Epithelial cell of proximal tubule (primary cell): ENCODE measurements at regions not wholly inside any gene's neighbourhood (a gene's known extent, or its start where the extent isn't known, plus 50 kb on each side); places are given as distances from the start of the nearest gene placed in this dataset.

Source experiments
- DNase-seq: peaks from one replicate; pipeline ENCODE4 v3.0.0-alpha.2; 2011; ENCODE audit warnings: low read depth
- H3K4me3 ChIP-seq: 2 replicates; pipeline ENCODE4 v1.5.1; 2011; ENCODE audit warnings: low read depth, mild to moderate bottlenecking, low read length
- TF ChIP-seq, protein P1 (sequence below): conservative IDR thresholded peaks from 2 replicates; pipeline ENCODE4 v1.5.1; 2012; ENCODE audit warnings: low read depth, mild to moderate bottlenecking, low read length

GRCh38 chr11:122226810-122227379 is 110.9 kb upstream of the BLID start:
- H3K4me3 ChIP-seq, result no peak overlapping the region
- no peak for DNase-seq
- TF ChIP-seq, protein P1, sequence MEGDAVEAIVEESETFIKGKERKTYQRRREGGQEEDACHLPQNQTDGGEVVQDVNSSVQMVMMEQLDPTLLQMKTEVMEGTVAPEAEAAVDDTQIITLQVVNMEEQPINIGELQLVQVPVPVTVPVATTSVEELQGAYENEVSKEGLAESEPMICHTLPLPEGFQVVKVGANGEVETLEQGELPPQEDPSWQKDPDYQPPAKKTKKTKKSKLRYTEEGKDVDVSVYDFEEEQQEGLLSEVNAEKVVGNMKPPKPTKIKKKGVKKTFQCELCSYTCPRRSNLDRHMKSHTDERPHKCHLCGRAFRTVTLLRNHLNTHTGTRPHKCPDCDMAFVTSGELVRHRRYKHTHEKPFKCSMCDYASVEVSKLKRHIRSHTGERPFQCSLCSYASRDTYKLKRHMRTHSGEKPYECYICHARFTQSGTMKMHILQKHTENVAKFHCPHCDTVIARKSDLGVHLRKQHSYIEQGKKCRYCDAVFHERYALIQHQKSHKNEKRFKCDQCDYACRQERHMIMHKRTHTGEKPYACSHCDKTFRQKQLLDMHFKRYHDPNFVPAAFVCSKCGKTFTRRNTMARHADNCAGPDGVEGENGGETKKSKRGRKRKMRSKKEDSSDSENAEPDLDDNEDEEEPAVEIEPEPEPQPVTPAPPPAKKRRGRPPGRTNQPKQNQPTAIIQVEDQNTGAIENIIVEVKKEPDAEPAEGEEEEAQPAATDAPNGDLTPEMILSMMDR, result no peak

- TF ChIP-seq, protein P1, result no peak
- DNase-seq, result no peak
- no peak overlapping the region for H3K4me3 ChIP-seq
Measured at GRCh38 chr11:122224867-122225266, 108.9 kb upstream of the BLID start.

DNA sequence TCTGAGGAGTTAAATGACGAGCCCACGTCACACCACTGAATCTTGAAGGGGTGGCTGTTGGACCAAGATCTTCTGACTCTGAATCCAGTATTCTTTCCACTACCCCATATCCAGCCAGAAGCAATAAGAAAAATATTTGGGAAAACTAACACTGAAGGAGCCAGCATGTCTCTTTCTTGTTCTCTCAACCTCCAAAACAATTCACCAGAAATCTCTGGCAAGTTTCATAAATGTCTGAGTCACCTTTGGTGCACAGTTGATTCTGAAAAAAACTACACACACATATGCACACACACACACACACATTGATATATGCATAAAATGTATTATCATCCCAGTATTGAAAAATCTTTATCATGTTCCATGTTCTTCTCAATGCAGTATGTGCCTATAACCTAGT is 104.3 kb upstream of the BLID start:
- H3K4me3 ChIP-seq, result no peak overlapping the region
- TF ChIP-seq, protein P1, result no peak

GRCh38 chr11:122219791-122220190 is 103.8 kb upstream of the BLID start:
- H3K4me3 ChIP-seq, result no peak overlapping the region
- TF ChIP-seq, protein P1, result no peak
- no peak for DNase-seq

More for the DNA sequence above, 104.3 kb upstream of the BLID start:
- no peak for DNase-seq

DNA sequence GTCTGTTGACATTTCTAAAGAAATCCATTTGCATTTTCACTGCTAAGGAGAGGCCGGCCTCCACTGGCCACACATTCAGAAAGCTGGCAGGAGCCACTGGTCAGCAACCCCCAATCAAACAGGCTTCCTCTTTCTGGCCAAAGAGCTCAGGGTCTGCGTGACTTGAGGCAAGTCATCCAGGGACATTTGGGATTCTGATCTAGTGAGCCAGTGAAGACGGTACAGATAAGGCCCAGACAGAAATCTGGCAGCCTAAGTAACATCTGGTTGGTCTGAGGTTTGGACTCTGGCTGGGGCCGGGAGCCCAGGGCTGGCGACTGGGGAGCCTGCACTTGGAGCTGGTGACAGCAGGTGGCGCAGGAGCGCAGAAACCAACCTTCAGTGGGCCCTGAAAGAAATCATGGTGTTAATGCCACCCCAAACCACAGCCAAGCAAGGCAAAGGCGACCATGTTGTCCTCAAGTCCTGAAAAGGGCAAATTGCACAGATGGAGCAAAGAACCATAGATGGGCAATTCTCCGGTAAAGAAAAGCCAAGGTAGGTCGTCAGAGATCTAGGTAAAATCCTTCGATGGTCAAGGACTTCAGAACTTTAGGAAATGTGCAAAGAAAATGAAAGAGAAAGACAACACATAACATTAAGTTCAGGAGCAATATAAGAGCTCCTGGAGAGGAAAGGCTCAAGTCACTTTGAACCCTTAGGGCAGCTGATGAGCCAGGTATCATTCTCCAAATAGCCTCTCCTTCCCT is 99.4 kb upstream of the BLID start:
- no peak for DNase-seq
- TF ChIP-seq, protein P1, result peak; percentile 92
- H3K4me3 ChIP-seq, result no peak overlapping the region

GRCh38 chr11:122214567-122214966 is 98.6 kb upstream of the BLID start:
- DNase-seq, result no peak
- no peak overlapping the region for H3K4me3 ChIP-seq
- TF ChIP-seq, protein P1, result no peak

DNA sequence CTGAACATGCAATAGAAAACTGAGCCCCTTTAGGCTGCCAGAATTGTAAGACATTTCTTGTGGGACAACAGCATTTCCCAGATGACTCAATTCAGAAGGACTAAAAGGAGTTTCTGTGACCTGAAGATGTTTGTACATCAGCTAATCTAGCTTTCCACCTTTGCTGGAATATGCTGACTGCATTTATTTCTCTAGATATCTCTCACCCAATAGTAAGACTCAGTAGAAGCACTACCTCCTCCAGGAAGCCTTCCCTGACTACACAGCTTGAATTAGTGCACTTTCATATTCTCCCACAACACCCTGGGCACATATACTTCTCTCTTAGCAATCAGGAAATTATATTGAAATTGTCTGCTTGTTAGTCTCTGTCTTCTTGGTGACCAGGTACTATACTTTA is 98.1 kb upstream of the BLID start:
- TF ChIP-seq, protein P1, result no peak
- H3K4me3 ChIP-seq, result no peak overlapping the region
- DNase-seq, result no peak
